ENCODE measurements at regions not wholly inside any gene's neighbourhood (a gene's known extent, or its start where the extent isn't known, plus 50 kb on each side); places are given as distances from the start of the nearest gene placed in this dataset.

- no peak for TF ChIP-seq EZH2 (IDR thresholded peaks at IDR 0.05)
- TF ChIP-seq CTCF (IDR thresholded peaks at IDR 0.05) = no peak
Observed at GRCh38 chr11:104510169-104510568, 346.2 kb upstream of the PDGFD start.
